Fibroblast of gingiva (primary cell): ENCODE measurements at regions not wholly inside any gene's neighbourhood (a gene's known extent, or its start where the extent isn't known, plus 50 kb on each side); places are given as distances from the start of the nearest gene placed in this dataset.
A peak's percentile ranks its signal among the peaks of the same experiment; 100 is the strongest.

Experiments
- DNase-seq: peaks from one replicate; pipeline ENCODE4 v3.0.0-alpha.2; 2011; ENCODE audit warnings: low read depth

DNA sequence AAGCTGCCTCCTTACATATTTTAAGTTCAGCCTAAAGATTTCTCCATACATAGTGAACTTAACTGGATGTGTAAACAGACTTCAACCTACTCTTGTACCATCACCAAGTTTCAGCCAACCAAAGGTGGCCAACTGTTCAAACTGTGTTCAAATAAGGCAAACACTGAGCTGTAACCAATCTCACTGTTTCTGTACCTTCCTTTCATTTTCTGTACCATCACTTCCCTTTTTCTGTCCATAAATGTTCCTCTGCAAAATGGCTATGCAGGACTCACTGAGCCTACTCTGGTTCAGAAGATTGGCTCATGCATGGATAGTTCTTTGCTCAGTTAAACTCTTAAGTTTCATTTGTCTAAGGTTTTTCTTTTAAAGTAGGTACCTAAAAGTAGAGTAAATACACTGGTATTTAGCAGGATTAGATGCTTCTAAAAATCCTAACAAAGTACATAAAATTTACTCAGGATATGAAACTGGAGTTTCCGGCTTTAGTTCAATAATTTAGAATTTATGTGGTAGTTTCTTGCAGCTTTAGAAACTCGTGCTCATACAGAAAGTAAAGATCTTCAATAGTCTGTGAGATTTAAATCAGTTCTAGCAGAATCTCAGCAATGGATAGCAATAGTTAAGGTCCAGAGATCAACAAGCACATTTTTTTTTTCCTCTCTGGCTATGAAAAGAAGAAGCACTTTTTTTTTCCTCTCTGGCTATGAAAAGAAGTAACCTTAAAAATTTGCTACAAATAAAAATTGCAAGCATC, 282.0 kb upstream of the PPFIA2 start:
- DNase-seq, result no peak

DNA sequence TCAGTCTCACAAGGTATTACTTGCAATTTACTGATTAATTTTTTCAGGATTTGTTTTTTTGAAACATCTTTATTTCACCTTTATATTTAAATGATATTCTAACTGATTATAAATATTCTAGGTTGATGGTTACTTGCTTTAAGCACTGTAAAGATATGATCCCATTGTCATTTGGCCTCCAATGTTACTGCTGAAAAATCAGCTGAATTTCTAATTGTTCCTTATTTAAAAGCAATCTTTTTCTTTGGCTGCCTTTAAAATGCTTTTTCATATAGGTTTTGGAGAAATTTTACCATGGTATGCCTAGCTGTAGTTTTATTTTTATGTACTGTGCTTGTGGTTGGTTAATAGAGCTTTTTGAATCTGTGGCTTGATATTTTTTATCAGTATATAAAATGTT, 275.6 kb upstream of the PPFIA2 start:
- DNase-seq, result no peak

DNA sequence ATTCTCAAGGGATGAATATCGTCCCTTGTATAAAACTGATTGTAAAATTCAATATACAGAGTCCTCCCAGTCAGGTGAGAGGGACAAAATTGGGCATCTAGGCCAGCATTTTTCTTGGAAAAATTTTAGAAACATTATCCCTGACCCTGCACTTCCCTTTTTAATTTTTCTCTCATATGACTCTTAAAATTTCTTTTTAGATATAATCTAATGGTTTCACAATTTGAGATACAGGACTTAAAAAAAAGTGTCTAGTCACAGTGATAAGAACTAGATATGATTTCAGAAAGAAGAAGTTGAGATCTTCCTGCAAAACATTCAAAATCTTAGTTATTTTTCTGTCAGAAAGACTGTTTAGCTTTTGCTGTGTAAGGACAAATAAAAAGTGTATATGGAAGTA, 270.8 kb upstream of the PPFIA2 start:
- DNase-seq, result no peak

GRCh38 chr12:82028772-82029171, 269.6 kb upstream of the PPFIA2 start:
- DNase-seq, result no peak

DNA sequence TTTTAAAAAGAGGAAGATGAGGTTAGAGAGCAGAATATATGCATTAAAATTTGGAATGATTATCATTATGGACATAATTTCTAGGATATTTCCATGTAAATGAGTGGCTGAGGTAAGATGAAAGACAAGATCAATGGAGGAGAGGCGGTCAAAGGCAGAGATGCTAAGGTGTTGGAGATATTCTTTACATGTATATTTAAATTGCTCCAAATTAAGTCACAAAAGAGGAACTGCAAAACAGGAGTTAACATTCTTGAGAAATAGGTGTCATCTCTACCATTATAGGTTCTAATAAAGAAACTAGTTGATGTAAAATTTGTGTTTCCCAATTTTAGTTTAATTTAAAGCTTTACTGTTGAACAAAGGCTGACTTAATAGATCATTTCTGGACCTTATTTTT, 268.5 kb upstream of the PPFIA2 start:
- no peak for DNase-seq

- no peak for DNase-seq
Observed at GRCh38 chr12:82025462-82025861, 266.3 kb upstream of the PPFIA2 start.

DNA sequence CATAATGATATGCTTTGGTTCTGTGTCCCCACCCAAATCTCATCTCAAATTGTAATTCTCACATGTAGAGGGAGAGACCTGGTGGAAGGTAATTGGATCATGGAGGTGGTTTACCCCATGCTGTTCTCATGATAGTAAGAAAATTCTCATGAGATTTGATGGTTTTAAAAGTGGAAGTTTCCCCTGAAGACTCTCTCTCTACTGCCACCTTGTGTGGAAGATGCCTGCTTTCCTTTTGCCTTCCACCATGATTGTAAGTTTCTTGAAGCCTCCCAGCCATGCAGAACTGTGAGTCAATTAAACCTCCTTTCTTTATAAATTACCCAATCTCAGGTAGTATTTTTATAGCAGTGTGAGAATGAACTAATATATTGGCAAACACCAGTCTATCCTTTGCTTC, 260.4 kb upstream of the PPFIA2 start:
- no peak for DNase-seq

- no peak for DNase-seq
Observed at GRCh38 chr12:82015623-82016347, 256.6 kb upstream of the PPFIA2 start.

DNA sequence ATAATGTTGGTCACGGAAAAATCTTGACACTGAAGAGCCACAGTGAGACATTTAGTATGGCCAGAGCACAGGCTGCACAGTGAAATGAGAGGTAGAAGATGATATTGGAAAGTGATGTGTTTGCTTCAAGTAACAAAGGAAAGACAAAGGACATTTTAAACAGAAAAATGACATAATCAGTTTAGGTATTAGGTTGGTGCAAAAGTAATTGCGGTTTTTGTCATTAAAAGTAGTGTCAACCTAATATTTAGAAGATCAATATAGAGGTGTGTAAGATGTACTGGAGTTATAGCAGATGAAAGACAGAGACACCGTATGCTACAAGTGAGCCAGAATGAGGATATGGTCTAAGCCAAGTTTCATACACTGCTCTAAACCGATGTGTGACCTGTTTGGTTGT, 253.0 kb upstream of the PPFIA2 start:
- DNase-seq, result no peak

DNA sequence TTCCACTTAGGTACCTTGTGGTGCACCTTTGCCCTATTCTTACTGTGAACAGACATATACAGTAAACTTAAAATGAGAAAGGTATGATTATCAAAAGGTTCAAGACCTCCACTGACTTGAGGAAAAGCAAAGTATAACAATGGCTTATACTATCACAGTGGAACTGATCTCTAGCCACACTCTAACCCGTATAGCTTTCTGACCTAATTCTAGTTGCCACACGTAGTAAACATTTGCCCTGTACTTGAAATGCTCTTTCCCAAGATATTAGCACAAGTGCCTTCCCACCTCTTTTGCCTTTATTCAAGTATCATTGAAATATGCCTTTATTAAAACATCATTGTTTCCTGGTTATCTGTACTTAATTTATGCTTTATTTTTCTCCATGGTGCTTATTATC, 250.4 kb upstream of the PPFIA2 start:
- no peak for DNase-seq

DNA sequence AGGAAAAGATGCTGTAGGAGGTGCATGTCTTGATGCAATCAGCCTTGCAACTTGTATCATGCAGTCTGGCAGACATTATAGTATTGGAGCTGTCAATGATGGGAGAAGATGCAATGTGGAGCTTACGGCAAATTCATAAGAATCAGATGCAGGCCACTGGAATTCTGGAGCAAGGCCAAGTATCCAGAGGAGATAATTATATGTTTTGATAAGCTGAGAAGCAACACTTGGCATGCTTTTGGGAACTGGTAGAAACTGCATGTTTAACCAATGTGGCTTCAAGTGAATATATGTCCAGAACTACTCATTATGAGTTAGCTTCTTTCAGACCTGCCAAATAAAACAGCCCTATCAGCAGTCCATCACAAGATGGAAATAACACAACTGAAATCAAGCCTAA, 249.1 kb upstream of the PPFIA2 start:
- no peak for DNase-seq

DNA sequence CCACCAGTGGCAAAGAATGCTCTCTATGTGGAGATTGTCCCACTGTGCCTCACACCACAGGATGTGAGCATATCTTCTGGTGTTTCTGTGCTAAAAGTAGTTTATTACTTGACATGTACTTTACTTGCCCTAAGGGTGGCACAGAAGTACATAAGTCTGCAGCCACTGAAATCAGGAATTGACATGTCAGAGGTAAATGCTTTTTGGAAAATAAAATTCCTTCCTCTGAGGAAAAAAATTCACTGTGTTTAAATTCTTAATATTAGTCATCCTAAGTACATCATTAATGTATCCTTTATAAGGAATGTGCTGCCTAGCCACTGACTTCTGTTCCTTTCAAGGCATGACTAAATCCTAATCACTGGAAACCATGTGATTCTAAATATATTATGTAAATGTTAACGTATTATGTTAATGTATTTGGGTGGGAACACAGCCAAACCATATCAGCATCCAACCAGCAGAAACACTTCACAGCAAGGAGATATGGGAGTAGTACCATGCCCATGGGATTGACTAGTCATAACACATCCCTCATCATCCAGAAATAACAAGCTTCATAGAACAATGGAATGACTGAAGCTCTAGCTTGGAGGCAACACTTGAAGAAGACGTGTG, 239.7 kb upstream of the PPFIA2 start:
- DNase-seq, result peak; percentile 3

DNA sequence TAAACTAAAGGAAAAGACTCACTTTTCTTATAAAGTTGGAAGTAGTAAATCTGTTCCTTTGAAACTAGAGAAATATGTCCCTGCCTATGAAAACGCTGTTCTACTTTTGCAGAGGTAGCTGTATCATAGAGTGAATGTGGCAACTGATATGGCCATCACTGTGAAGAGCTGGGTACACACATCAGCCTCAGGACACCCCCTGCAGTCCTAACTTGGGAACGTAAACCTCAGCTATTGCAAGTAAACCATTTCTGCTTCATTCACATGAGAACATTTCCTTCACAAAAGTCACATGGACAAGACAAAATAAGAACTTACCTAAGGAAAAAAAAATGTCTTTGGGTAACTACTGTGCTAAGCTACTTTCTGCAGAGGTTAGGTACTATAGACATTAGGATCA, 233.3 kb upstream of the PPFIA2 start:
- DNase-seq, result no peak

- DNase-seq, result no peak
Observed at GRCh38 chr12:81991868-81992267, 232.7 kb upstream of the PPFIA2 start.

- DNase-seq, result no peak
Observed at GRCh38 chr12:81988362-81988761, 229.2 kb upstream of the PPFIA2 start.

GRCh38 chr12:81987371-81987770, 228.2 kb upstream of the PPFIA2 start:
- DNase-seq, result no peak

GRCh38 chr12:81976661-81977060, 217.5 kb upstream of the PPFIA2 start:
- no peak for DNase-seq

GRCh38 chr12:81974762-81975161, 215.6 kb upstream of the PPFIA2 start:
- no peak for DNase-seq

GRCh38 chr12:81968421-81968820, 209.3 kb upstream of the PPFIA2 start:
- no peak for DNase-seq

GRCh38 chr12:81963636-81964035, 204.5 kb upstream of the PPFIA2 start:
- no peak for DNase-seq

DNA sequence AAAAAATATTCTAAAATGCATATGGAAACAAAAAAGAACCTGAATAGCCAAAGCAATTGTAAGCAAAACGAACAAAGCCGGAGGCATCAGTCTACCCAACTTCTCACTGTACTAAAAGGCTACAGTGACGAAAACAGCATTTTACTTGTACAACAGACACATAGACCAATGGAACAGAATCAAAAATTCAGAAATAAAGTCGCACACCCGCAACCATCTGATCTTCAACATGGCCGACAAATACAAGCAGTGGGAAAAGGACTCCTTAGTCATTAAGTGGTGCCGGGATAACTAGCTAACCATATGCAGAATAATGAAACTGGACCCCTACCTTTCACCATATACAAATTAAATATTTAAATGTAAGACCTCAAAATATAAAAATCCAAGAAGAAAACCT, 203.9 kb upstream of the PPFIA2 start:
- DNase-seq, result no peak

DNA sequence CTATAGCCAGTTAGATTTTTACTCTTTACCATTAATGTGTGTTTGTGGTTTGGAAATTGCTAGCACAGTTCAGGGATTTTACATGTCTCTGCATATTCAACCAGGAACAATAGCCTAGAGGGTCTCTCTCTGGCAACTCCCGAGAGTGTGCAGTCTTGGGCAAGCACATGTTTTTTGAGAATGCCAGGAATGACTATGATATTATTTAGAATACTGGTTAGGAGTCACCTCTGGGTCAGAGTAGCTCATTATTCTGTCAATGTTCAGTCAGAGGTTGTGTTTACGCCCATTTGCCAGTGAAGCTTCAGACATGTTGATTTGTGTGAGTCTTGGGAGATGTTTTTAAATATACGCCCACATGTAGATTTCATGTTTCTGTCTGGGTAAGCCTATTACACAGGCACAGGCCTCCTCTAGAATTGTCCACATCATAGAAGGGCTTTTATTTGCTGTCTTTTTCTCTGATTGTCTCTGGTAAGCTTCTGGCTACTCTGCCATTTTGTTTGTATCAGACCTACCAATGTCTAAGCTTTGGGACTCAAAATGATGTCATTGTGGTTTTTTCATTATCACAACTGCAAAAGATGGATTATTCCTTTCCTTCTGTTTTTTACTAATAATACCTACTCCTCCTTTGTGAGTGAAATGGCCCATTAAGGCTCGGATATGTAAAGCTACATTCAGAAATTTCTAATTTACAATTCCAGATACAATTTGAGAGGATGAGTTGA, 203.1 kb upstream of the PPFIA2 start:
- no peak for DNase-seq

GRCh38 chr12:81958406-81958805, 199.3 kb upstream of the PPFIA2 start:
- DNase-seq, result peak; percentile 24
